ENCODE measurements at regions not wholly inside any gene's neighbourhood (a gene's known extent, or its start where the extent isn't known, plus 50 kb on each side); places are given as distances from the start of the nearest gene placed in this dataset.

DNA sequence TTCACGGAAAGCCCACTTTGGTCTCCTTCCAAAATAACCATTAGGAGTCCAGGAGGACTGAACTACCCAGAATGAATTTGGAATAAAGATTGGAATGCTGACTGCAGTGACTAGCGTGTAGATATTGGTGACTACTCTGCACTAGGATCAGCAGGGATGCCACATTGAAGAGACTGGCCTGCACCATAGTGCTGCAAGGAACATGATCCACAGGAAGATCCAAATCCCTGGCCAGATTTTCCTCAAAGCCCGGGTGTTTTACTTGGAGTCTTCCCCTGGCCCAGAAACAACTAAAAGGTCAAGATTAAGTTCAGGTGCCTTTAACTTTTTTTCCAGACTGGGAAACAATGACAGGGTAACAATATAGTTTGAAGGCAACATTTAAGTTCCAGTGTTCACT, 870.4 kb downstream of the CDH8 start:
- Histone ChIP-seq H3K9ac (ENCODE audit: control insufficient read depth, insufficient read depth, low read length) (no peak overlapping the region), H4K20me1 (ENCODE audit: control insufficient read depth, insufficient read depth) (no peaks in the 10 kb centered on the region), H3K9me3 (replicated peaks; ENCODE audit: control insufficient read depth, insufficient read depth, low read length) (no peaks in the 10 kb centered on the region), H3K4me1 (ENCODE audit: control insufficient read depth, insufficient read depth, low read length) (no peaks in the 10 kb centered on the region), H3K27ac (ENCODE audit: control insufficient read depth, insufficient read depth) (no peak overlapping the region), H2AFZ (ENCODE audit: control insufficient read depth, low read depth, low read length) (no peak overlapping the region), H3K4me3 (no peak overlapping the region), H3K79me2 (ENCODE audit: control insufficient read depth, insufficient read depth, low read length) (no peaks in the 10 kb centered on the region), H3K4me2 (ENCODE audit: control insufficient read depth, insufficient read depth) (no peak overlapping the region), H3K36me3 (ENCODE audit: control insufficient read depth in 2 of 2, insufficient read depth in 2 of 2, low read length in 1 of 2) (no peaks in the 10 kb centered on the region), H3K27me3 (replicated peaks in 1 of 2; ENCODE audit: control insufficient read depth in 2 of 2, insufficient read depth in 2 of 2, low read length in 1 of 2) (no peaks in the 10 kb centered on the region)
- no TSS peak for BruUV-seq (replicated peaks)
- POLR2A ChIA-PET, result no interaction called here
- TF ChIP-seq, protein P1, sequence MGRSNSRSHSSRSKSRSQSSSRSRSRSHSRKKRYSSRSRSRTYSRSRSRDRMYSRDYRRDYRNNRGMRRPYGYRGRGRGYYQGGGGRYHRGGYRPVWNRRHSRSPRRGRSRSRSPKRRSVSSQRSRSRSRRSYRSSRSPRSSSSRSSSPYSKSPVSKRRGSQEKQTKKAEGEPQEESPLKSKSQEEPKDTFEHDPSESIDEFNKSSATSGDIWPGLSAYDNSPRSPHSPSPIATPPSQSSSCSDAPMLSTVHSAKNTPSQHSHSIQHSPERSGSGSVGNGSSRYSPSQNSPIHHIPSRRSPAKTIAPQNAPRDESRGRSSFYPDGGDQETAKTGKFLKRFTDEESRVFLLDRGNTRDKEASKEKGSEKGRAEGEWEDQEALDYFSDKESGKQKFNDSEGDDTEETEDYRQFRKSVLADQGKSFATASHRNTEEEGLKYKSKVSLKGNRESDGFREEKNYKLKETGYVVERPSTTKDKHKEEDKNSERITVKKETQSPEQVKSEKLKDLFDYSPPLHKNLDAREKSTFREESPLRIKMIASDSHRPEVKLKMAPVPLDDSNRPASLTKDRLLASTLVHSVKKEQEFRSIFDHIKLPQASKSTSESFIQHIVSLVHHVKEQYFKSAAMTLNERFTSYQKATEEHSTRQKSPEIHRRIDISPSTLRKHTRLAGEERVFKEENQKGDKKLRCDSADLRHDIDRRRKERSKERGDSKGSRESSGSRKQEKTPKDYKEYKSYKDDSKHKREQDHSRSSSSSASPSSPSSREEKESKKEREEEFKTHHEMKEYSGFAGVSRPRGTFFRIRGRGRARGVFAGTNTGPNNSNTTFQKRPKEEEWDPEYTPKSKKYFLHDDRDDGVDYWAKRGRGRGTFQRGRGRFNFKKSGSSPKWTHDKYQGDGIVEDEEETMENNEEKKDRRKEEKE (IDR thresholded peaks at IDR 0.05), result no peak
- no peak for TF ChIP-seq TBL1XR1 (IDR thresholded peaks at IDR 0.05; ENCODE audit: low read depth, low read length)
- no peak for TF ChIP-seq ASH2L (IDR thresholded peaks at IDR 0.05; ENCODE audit: borderline replicate concordance, low read depth)
- TF ChIP-seq PAX8 (IDR thresholded peaks at IDR 0.05), result no peak
- TF ChIP-seq ZBED1 (IDR thresholded peaks at IDR 0.05; ENCODE audit: borderline replicate concordance), result no peak
- no peak for TF ChIP-seq POLR2A (IDR thresholded peaks at IDR 0.05; ENCODE audit: low read depth, low read length)
- no peak for TF ChIP-seq CBX3 (IDR thresholded peaks at IDR 0.05; ENCODE audit: borderline replicate concordance, low read depth)
- no peak for TF ChIP-seq ZSCAN29 (IDR thresholded peaks at IDR 0.05)
- TF ChIP-seq SMC3 (IDR thresholded peaks at IDR 0.05; ENCODE audit: borderline replicate concordance, low read length), result no peak
- TF ChIP-seq, protein P2, sequence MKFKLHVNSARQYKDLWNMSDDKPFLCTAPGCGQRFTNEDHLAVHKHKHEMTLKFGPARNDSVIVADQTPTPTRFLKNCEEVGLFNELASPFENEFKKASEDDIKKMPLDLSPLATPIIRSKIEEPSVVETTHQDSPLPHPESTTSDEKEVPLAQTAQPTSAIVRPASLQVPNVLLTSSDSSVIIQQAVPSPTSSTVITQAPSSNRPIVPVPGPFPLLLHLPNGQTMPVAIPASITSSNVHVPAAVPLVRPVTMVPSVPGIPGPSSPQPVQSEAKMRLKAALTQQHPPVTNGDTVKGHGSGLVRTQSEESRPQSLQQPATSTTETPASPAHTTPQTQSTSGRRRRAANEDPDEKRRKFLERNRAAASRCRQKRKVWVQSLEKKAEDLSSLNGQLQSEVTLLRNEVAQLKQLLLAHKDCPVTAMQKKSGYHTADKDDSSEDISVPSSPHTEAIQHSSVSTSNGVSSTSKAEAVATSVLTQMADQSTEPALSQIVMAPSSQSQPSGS (IDR thresholded peaks at IDR 0.05; ENCODE audit: low read length), result no peak
- TF ChIP-seq POLR2AphosphoS2 (IDR thresholded peaks at IDR 0.05; ENCODE audit: low read depth, low read length), result no peak
- TF ChIP-seq SMAD1 (IDR thresholded peaks at IDR 0.05; ENCODE audit: low read depth, partially characterized antibody), result no peak
- TF ChIP-seq SPI1 (IDR thresholded peaks at IDR 0.05; ENCODE audit: borderline replicate concordance, insufficient read depth, low read depth, low read length), result no peak
- no peak for TF ChIP-seq ZNF274 (IDR thresholded peaks at IDR 0.05; ENCODE audit: insufficient read depth, insufficient read length)
- TF ChIP-seq SUPT20H (IDR thresholded peaks at IDR 0.05; ENCODE audit: borderline replicate concordance, control insufficient read depth, low read depth, low read length), result no peak
- intact Hi-C loops (cut with micrococcal nuclease; ENCODE audit: unreplicated experiment) (no loop called here), in situ Hi-C loops (cut with MboI) (no loop called here)
- SMC1A ChIA-PET (ENCODE audit: uncharacterized antibody, unreplicated experiment), result no interaction called here
- RAD21 ChIA-PET (ENCODE audit: unreplicated experiment), result no interaction called here
- WGBS (ENCODE audit: insufficient coverage, insufficient replicate concordance, low lambda C conversion rate, missing lambda C conversion rate), result 30% methylated on average over 3 of the region's 3 CpGs
- ATAC-seq, result no peak
- CTCF ChIA-PET, result no interaction called here
- DNase-seq (ENCODE audit: low read depth, low spot score), result no peak
- no peak for FAIRE-seq
